ENCODE measurements at regions not wholly inside any gene's neighbourhood (a gene's known extent, or its start where the extent isn't known, plus 50 kb on each side); places are given as distances from the start of the nearest gene placed in this dataset.
"Not testable (repeated sequence)": the region's sequence is repeated elsewhere in the genome, so short reads cannot be mapped to it uniquely, and the experiment has no call there.

DNA sequence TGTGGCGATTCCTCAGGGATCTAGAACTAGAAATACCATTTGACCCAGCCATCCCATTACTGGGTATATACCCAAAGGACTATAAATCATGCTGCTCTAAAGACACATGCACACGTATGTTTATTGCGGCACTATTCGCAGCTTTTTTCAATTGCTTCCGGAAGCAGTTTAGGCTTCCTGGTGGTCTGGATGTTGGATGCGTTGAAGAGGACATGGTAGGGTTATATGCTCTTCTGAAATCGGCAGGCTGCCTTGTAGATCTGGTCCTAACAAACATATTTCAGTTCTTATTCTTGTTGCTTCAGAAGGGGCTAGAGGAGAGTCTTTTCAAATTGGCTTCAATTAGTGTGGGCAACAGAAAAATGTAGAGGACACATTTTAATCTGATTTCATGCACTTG, 243.4 kb downstream of the TMA16 start:
- TF ChIP-seq, protein P1, sequence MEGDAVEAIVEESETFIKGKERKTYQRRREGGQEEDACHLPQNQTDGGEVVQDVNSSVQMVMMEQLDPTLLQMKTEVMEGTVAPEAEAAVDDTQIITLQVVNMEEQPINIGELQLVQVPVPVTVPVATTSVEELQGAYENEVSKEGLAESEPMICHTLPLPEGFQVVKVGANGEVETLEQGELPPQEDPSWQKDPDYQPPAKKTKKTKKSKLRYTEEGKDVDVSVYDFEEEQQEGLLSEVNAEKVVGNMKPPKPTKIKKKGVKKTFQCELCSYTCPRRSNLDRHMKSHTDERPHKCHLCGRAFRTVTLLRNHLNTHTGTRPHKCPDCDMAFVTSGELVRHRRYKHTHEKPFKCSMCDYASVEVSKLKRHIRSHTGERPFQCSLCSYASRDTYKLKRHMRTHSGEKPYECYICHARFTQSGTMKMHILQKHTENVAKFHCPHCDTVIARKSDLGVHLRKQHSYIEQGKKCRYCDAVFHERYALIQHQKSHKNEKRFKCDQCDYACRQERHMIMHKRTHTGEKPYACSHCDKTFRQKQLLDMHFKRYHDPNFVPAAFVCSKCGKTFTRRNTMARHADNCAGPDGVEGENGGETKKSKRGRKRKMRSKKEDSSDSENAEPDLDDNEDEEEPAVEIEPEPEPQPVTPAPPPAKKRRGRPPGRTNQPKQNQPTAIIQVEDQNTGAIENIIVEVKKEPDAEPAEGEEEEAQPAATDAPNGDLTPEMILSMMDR (IDR thresholded peaks at IDR 0.05; ENCODE audit: low read depth, low read length, missing input control) = not testable (repeated sequence)
- not testable (repeated sequence) for TF ChIP-seq NR2F2 (IDR thresholded peaks at IDR 0.05); RAD21 (IDR thresholded peaks at IDR 0.05); FOXA1 (IDR thresholded peaks at IDR 0.05); GABPA (IDR thresholded peaks at IDR 0.05 in 1 of 2, conservative IDR thresholded peaks at IDR 0.05 in 1 of 2); EGR1 (IDR thresholded peaks at IDR 0.05; ENCODE audit: low read depth in 2 of 2); JUND (IDR thresholded peaks at IDR 0.05); YY1 (IDR thresholded peaks at IDR 0.05); MAX (IDR thresholded peaks at IDR 0.05)
- TF ChIP-seq, protein P2, sequence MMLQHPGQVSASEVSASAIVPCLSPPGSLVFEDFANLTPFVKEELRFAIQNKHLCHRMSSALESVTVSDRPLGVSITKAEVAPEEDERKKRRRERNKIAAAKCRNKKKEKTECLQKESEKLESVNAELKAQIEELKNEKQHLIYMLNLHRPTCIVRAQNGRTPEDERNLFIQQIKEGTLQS (IDR thresholded peaks at IDR 0.05) = not testable (repeated sequence)

All from liver (tissue), 3 donors.